GM21381 (cell line): ENCODE measurements at regions not wholly inside any gene's neighbourhood (a gene's known extent, or its start where the extent isn't known, plus 50 kb on each side); places are given as distances from the start of the nearest gene placed in this dataset.

Experiments
- ATAC-seq: cut with Tn5 transposase; IDR thresholded peaks from one replicate; pipeline ENCODE4 v1.9.1; 2021; ENCODE audit warnings: mild to moderate bottlenecking, moderate library complexity; ENCODE audit not compliant: unreplicated experiment

- ATAC-seq, result no peak
Measured at GRCh38 chr14:85428926-85429325, 101.0 kb upstream of the FLRT2 start.

- ATAC-seq, result no peak
Measured at GRCh38 chr14:85437148-85437547, 92.8 kb upstream of the FLRT2 start.

GRCh38 chr14:85438001-85438400 lies 91.9 kb upstream of the FLRT2 start:
- ATAC-seq, result no peak

GRCh38 chr14:85438481-85438942 lies 91.4 kb upstream of the FLRT2 start:
- no peak for ATAC-seq

GRCh38 chr14:85439696-85440328 lies 90.1 kb upstream of the FLRT2 start:
- ATAC-seq, result no peak

GRCh38 chr14:85441909-85442643 lies 87.9 kb upstream of the FLRT2 start:
- no peak for ATAC-seq

GRCh38 chr14:85442996-85443395 lies 86.9 kb upstream of the FLRT2 start:
- no peak for ATAC-seq

- ATAC-seq, result no peak
Measured at GRCh38 chr14:85444635-85445034, 85.3 kb upstream of the FLRT2 start.

GRCh38 chr14:85445151-85445795 lies 84.7 kb upstream of the FLRT2 start:
- ATAC-seq, result no peak

- ATAC-seq, result no peak
Measured at GRCh38 chr14:85447883-85448282, 82.1 kb upstream of the FLRT2 start.

- no peak for ATAC-seq
Measured at GRCh38 chr14:85451421-85451820, 78.5 kb upstream of the FLRT2 start.

GRCh38 chr14:85453401-85454225 lies 76.3 kb upstream of the FLRT2 start:
- ATAC-seq, result no peak

- no peak for ATAC-seq
Measured at GRCh38 chr14:85454226-85454813, 75.6 kb upstream of the FLRT2 start.

GRCh38 chr14:85459361-85460000 lies 70.5 kb upstream of the FLRT2 start:
- no peak for ATAC-seq

- no peak for ATAC-seq
Measured at GRCh38 chr14:85461432-85462133, 68.4 kb upstream of the FLRT2 start.

GRCh38 chr14:85463512-85463911 lies 66.4 kb upstream of the FLRT2 start:
- no peak for ATAC-seq

GRCh38 chr14:85464135-85464895 lies 65.6 kb upstream of the FLRT2 start:
- ATAC-seq, result no peak

- no peak for ATAC-seq
Measured at GRCh38 chr14:85466678-85467077, 63.3 kb upstream of the FLRT2 start.

GRCh38 chr14:85468816-85469215 lies 61.1 kb upstream of the FLRT2 start:
- no peak for ATAC-seq
